Activated CD8-positive, alpha-beta memory T cell treated with anti-CD3 and anti-CD28 coated beads for 1 hour (primary cell): ENCODE measurements at regions not wholly inside any gene's neighbourhood (a gene's known extent, or its start where the extent isn't known, plus 50 kb on each side); places are given as distances from the start of the nearest gene placed in this dataset.

Experiments
- DNase-seq, 2 donors: peaks; one replicate each; pipeline ENCODE4 v3.0.0-alpha.2; 2020; ENCODE audit warnings: low read depth in 1 of 2; ENCODE audit errors: extremely low read depth in 1 of 2

DNA sequence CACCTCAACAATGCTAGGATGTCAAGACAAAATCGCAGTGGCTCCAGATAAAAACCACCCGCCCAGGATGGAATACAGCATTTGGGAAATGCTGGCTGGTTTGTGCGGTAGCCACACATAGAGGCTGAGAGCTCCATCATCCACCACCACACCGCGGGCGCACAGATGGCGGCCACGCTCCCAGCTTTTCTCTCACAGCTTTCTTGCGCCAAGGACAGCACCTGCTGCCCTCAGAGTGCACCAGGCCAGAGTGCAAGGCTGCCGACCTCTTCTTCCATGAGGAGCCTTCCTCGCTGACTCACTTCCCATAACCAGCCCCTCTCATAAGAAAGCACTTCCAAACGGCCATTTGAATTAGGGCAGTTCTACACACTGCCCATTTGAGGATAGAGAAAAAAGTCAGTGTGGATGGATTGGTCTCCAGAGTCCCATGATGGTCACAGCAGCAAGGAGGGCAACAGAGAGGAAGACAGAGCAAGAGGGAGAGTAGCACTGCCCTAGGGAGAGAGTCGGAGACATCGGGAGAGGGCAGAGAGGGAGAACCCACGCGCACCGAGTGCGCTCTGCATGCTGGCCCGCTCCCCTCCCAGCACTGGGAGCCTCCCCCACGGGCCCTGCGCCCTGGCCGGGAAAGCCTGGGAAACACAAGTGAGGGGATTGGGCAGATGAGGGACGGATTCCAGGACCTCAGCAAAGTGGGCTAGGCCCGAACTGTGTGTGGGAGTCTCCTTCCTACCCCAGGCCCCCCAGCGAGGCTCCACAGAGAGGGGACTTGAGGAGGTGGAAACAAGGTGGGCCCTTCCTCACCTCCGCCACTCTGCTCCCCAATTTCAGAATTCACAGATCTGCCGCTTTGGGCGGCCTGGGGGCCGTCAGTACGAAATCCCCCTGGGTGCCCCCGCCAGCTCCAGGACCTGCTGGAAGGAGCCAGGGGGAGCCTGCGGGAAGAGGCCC, 156.9 kb downstream of the USP12 start:
- no peak for DNase-seq

DNA sequence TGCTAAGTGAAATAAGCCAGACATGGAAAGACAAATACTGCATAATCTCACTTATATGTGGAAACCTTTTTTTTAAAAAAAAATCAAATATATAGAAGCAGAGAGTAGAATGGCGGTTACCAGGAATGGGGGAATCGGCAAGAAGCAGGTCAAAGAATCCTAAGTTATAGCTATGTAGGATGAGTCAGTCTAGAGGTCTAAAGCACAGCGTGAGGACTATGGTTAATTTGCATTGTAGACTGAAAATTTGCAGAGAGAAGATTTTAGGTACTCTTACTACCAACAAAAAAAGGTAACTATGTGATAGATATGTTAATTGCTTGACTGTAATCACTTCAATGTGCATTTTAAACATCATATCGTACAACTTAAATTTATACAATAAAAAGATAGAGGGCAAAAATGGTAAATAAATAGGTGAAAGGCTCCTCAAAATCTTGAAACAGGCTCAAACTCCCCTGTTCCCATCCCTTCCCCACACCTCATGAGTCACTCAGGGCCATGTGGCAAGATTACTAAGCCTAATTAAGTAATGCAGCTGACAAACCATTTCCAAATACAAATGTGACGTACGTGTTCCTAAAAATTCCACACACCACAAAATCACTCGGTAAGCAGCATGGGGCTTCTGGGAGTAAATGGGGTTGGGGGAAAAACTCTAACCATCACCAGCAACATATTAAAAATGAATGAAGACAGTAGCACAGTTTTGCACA, 159.0 kb downstream of the USP12 start:
- no peak for DNase-seq

DNA sequence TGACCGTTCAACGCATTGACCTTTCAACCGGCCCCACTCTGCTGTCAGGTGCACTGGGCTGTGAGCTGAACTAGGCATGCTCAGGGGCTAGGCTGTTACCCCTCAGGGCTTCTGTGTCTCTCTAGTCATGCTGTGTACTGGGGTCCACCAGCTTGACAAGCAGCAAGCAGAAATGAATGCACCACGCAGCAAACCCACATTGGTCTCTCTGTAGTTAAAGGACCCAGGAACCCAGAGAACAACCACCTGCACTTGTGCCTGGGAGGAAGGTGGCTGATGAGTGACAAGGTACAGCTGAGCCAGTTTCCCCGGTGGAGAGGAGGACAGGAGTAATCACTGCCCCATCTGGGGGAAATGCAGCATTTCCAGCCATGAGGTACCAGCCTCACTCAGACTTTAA, 159.9 kb downstream of the USP12 start:
- no peak for DNase-seq

DNA sequence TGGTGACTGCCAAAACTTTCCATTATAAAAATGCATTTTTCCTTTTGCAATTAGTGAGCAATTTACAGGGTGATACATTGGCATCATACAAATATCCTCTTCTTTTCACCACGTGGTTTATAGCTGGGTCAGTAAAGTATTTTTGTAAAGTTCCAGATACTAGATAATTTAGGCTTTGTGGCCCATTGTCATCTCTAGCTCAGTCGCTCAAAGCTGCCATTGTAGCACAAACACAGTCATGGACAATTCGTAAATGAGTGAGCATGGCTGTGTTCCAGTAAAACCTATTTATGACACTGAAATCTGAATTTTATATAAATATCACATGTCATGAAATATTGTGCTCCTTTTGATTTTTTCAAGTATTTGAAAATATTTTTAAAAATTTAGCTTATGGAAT, 162.9 kb downstream of the USP12 start:
- no peak for DNase-seq

DNA sequence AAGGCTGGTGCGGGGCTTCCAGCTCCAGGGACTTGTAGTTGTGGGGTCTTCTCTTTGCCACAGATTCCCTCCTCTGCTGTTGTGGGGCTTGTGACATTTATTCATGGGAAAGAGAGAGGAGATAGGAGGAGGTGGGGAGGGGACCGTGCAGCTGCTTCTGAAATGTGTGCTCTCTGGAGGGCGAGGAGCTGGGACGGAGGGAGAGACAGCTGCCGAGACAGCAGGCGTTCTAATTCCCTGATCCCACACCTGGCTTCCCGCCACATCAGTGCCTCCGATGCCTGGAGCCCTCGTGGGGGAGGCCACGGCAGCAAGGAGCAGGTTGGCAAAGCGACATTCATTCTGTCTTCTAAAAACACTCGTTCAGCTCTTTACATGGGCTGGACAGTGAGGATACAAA, 164.4 kb downstream of the USP12 start:
- DNase-seq, result no peak

DNA sequence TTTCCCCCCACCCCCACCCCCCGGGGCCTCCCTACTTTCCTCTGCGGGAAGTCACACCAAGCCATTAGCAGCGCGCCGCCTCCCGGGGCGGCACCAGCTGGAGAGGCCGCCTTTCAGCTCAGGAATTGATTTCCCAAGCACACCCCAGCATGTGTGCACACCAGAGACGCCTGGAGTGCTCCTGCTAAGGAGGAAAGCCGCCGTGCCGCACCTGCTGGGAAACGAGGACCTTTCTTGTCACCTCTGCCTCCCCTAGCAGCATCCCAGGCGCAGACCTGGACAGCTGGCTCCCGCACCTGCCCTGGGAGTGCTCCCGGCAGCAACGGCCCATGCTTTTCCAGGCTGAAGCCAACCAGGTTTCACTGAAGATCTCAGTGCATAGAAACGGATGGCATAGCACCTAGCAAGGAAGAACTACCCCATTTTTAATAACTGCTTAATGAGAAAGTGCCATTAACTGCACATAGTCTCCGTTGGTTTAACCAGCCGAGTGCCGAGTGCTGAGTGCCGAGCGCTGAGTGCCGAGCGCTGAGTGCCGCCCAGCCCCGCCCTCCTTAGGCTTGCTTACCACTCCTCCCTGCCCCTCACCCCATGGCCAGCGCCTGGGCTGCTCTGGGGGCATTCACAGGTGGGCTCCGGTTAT, 165.0 kb downstream of the USP12 start:
- DNase-seq, result no peak

DNA sequence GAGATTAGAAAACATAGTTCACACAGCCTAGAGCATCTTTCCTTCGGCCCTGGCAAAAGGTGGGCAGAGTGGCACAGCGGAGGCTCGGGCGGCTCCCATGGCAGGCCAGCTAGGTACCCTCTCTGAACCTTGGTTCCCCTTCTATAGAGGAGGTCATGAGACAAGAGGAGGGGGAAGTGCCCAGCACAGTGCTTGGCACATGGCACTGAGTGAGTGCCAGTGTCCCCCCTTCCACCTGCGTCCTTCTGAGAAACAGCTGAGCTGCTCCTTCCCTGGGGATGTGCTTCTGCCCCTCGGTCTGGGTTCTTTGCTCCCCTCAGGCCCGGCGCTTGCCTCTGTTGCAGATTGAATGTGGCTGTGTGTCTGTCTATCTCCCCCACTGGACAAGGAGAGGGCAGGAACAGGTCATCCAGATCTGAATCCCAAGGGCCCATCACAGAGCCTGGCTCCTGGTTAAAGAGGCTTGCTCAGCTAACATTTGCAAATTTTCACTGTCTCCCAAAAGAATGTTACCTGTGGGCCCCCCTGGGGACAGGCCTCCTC, 165.6 kb downstream of the USP12 start:
- DNase-seq, result no peak

DNA sequence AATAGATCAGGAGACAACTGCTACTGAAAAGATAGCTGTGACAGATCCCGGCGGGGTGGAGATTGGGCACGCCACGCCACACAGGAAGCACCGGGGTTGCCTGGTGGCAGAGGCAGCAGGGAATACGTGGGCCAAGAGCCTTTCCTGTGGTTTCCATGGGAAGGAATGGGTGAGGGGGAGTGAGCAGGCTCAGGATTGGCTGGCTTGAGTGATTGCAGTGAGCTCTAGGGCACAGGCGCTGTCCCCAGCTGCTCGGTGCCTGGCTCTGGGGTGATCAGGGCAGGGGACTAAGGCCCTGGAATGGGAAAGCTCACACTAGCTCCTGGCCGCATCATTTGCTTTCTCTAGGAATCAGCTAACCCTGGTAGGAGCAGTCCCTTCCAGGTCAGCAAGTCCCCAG, 166.1 kb downstream of the USP12 start:
- no peak for DNase-seq

DNA sequence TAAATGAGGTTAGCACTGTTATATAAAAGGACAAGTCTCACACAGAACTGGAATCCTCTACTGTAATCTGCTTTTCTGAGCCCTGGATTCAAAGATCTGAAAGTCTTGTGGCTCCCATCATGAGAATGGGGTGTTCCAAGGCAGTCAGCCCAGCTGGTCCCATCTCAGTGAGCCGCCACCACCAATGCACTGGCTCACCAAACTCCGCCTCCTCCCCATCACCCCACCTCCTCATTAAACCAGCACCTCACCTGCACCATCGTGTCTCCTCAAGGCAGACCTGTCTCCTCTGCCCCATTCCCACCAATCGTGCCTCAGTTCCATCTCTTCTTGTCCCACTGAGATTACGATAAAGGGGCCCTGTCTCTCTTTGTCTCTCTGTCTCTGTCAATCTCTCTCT, 166.7 kb downstream of the USP12 start:
- DNase-seq, result no peak

DNA sequence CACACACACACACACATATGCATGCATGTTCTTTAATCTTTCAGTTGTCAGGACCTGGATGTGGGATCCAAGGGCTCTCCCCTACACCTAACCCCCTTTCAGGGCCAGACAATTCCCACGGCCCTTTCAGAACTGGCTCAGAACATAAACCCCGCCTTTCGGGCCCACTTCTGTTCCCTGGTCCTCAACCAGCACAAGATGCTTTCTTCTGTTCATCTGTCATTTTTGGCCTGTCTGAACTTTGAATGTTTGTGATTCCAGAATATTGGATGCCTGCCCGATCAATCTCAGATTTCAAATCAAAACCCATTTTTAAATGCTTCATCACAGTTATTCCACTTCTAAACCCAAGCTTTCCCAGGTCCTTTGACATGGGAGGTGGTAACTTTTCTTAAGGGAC, 167.3 kb downstream of the USP12 start:
- DNase-seq, result no peak

DNA sequence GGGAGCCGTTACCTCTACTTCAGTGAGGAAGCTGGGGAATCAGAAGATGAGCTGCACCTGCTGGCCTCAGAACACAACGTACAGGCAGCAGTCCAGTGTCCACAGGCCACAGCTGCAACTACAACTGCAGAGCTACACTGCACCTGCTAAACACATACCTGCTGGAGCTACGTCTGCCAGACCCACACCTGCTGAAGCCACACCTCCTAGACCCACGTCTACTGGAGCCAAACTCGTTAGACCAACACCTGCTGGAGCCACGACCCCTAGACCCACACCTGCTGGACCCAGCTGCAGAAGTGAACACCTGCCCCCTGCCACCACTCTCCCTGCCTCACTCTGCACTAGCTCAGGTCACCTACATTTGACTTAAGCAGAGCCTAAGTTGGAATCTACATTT, 169.9 kb downstream of the USP12 start:
- DNase-seq, result no peak

DNA sequence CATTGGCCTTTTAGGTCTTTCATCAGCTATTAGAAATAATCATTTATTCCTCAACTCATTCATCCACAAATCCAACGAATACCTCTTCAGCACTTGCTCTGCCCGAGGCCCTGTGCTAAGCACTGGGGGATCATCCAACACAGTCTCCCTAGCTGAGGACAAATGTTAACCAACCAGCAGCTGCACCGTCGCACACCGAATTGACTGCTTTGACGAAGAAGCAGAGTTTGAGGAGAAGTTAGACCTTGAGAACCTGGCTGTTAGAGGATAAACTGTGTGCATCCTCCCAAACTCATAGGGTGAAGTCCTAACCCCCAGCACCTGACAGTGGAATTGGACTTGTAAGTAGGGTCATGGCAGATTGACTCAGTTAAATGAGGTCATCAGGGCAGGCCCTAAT, 170.9 kb downstream of the USP12 start:
- DNase-seq, result no peak

DNA sequence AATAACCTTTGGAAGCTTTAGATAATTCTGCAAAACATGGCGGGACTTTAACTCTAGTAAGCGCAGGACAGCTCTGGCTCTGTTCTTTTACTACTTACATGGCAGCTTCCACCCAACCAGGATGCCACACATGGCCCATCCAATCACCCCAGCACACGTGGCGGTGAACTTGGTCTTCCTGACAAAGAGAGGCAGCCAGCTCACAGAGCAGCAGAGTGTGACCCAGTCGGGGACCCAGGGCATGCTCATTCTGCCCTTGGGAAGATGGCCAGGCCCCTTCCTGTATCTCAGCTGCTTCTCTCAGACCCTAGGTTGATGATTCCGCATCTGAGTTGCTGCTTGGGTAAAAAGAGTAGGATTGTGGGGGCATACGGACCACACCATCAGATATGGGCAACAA, 172.1 kb downstream of the USP12 start:
- DNase-seq, result no peak

DNA sequence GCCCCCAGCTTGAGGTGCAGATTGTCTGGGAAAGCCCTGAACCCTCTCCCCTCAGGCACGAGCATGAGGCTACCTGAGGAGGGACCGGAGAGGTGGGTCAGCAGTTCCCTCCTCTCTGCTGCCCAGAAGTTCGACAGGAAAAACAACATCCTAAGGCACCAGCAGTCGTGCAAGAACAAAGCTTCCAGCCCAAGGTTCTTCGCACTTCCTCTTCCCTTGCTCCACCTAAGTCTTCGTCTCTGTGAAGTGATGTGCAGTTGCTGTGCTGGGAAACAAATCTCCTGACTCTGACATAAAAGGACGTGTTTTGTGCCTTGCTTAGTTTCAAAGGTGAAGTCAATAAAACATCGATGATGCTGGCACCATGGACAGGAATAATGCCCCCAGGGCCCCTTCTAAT, 173.3 kb downstream of the USP12 start:
- no peak for DNase-seq

DNA sequence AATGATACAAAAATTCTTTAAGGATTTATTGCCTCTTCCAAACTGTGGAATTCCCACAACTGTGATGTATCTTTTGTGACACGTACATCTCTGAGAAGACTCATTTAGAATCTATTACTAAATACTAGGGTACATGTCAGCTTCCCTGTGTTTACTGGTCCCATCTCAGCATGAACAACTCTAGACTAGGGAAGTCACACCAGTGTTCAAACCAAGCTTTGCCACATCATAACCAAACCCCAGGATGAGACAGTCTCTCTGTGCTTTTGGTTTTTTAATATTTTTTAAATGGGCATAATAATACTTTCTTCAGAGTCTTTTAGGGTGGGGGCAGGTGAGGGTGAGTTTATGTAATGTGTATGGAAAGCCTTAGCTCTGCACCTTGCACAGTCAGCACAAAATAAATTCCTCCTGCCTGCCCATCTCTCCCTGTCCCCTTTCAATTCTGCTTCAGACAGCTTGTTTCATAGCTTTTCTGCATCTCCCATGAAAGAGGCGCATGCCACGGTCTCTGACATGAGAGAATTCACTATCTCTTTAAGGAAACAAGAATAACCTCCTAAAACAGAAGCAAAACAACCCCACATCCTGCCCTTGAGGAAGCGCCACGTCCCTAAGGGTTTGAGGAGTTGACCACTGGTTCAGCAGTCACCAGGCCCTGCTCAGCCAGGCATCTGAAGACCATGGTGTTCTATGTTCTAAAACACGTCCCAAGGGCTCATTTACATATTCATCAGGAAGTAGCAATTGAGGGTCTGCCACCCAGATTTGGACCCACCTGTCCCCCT, 174.5 kb downstream of the USP12 start:
- no peak for DNase-seq

DNA sequence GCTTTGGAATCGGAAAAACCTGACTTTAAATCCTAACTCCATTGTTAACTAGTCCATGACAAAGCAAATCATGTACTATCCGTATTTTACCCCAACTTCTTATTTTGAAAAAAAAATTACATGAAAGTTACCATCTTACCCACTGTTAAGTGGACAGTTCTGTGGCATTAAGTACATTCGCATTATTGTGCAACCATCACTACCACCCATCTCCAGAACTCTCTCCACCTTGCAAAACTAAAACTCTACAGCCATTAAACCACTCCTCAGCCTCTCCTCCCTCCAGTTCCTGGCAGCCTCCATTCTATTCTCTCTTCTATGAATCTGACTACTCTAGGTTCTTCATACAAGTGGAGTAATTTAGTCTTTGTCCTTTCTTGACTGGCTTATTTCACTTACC, 176.5 kb downstream of the USP12 start:
- DNase-seq, result no peak

DNA sequence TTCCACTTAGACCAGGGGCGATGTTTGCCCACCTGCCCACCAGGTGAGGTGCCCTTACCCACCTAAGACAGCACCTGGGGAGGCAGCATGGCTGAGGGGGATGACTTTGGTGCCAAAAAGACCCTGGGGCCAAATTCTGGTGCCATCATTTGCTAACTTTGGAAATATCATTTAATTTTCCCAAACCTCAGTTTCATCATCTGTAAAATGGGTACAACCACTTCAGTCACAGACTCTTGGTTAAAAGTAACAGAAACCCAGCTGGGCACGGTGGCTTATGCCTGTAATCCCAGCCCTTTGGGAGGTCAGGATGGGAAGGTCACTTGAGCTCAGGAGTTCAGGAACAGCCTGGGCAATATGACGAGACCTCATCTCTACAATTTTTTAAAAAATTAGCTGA, 177.8 kb downstream of the USP12 start:
- DNase-seq, result no peak

DNA sequence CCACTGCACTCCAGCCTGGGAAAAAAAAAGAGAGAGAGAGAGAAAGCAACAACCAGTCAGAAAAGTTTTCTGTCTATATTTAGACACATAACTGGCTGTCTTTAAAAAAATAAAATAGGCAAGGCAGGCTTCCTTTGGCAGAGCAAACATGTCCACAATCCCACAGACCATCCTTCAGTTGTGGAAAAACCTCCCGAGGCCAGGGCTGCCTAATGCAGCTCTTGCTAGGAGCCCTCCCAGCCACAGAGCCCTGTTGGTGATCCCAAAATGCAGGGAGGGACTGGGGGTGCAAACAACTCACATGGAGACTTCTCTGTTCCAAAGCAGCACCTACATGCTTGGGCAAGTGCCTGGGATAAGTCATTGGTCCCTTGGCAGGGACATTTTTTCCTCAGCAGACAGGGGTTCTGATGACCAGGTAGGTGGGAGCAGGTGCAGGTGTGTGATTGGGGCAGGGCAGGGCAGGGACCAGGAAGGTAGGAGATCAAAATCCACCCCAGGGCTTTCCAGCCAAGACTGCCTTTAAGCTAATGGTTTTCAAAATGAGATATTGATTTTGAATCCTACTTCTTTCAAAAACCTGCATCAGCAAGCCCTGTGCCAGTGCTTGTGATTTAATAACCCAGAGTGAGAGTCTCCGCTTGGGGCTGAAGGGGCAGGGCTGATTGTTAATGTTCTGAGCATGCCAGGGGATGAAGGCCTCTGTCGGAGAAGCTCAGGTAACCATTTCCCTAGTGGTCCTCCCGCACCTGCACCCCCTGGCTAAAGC, 178.5 kb downstream of the USP12 start:
- DNase-seq, result no peak

DNA sequence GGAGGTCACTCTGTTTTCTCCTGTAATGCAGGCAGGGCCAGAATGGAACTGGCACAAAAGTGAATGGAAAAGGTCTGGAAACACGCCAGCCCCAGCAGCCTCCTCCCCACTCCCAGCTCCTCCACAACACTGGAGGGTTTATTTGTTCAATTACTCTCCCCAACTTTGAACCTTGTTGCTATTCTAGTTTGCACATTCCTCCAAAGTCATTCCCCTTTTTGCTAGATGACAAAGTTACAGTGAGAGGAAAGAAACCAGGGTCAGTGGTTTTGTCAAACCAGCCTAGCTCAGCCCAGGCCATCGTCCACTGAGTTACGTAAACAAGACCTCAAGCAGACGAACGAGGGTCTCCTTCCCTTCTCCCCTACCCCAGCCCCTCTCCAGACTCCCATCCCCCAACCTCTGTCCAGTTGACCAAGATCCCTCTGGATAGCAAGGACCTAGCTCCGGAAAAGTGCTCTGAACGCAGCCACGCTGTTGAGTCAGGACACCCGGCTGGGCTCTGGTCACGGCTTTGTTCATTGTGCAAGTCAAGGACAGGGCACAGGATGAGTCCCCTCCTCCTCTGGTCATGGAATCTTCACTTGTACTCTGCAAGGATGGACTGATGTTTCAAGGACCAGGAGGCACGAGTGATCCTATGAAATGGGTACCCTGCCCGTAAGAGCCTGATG, 180.0 kb downstream of the USP12 start:
- DNase-seq, result no peak
